Tibial artery (tissue), 4 donors: ENCODE measurements at regions not wholly inside any gene's neighbourhood (a gene's known extent, or its start where the extent isn't known, plus 50 kb on each side); places are given as distances from the start of the nearest gene placed in this dataset.

Experiments used
- DNase-seq, 2 donors: peaks; one replicate each; pipeline ENCODE4 v3.0.0-alpha.2; 2019
- H3K27ac ChIP-seq, 2 donors: fragments of 200-600 bp; sonication (generic) in 1 of 2; 1 replicate in 1 of 2; 2 replicates in 1 of 2; pipeline ENCODE4 v1.5.1; 2018 to 2019; ENCODE audit warnings: mild to moderate bottlenecking in 1 of 2
- H3K27me3 ChIP-seq, 2 donors: fragments of 200-600 bp; sonication (generic) in 1 of 2; one replicate each; pipeline versions ENCODE4 v1.5.1 to v1.6.0; 2016 to 2019
- H3K36me3 ChIP-seq, 3 donors: fragments of 200-600 bp; sonication (generic) in 2 of 3; one replicate each; pipeline ENCODE4 v1.5.1; 2016 to 2019; ENCODE audit warnings: mild to moderate bottlenecking in 2 of 3
- H3K4me1 ChIP-seq, 4 donors: fragments of 200-600 bp; sonication (generic) in 2 of 4; 1 replicate in 3 of 4; 2 replicates in 1 of 4; pipeline ENCODE4 v1.5.1; 2016 to 2019
- H3K4me3 ChIP-seq, 2 donors: fragments of 200-600 bp; sonication (generic) in 1 of 2; 1 replicate in 1 of 2; 2 replicates in 1 of 2; pipeline ENCODE4 v1.5.1; 2018 to 2019; ENCODE audit warnings: mild to moderate bottlenecking in 2 of 2
- H3K9me3 ChIP-seq, 3 donors: fragments of 200-600 bp; sonication (generic) in 1 of 3; one replicate each; pipeline ENCODE4 v1.5.1; 2016 to 2019
- intact Hi-C: fragments of 100-400 bp; cut with DNase I; formaldehyde crosslinking; loops from one replicate; pipeline ENCODE4 v1.15.0; 2023; ENCODE audit warnings: low total_unique reads
- TF ChIP-seq, protein P1 (sequence below), 2 experiments: fragments of 200-600 bp in 1 of 2; fragments of 450-650 bp in 1 of 2; IDR thresholded peaks; one replicate each; pipeline ENCODE4 v1.5.1; 2017 to 2019; ENCODE audit warnings: antibody characterized with exemption in 2 of 2, mild to moderate bottlenecking in 1 of 2, moderate library complexity in 1 of 2

DNA sequence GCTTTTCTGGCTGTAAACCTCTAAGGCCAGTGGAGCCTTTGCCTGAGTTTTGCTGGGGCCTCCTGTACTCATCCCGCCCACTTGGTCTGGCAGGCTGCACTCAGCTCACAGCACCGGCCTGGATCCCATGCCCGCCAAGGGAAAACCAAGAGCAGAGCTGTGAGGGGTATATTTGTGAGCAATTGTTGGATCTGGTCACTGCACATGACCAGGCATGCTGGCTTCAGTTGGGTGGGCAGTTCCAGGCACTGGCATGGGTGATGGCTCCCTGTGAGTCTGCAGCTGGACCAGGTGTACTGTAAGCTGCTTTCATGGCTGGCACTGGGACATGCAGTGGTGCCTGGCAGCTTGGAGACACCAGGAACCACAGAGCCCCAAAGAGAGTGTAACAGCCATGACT lies 563.1 kb upstream of the RGS18 start:
- Histone ChIP-seq H3K4me3 (no peak overlapping the region), H3K4me1 (peaks cover 0 to 5% (median 0%) of the 10 kb centered on the region in 4 donors), H3K27ac (no peak overlapping the region), H3K9me3 (no peaks in the 10 kb centered on the region), H3K36me3 (no peaks in the 10 kb centered on the region), H3K27me3 (no peaks in the 10 kb centered on the region)
- DNase-seq, result no peak
- intact Hi-C loops, result no loop called here
- TF ChIP-seq, protein P1, sequence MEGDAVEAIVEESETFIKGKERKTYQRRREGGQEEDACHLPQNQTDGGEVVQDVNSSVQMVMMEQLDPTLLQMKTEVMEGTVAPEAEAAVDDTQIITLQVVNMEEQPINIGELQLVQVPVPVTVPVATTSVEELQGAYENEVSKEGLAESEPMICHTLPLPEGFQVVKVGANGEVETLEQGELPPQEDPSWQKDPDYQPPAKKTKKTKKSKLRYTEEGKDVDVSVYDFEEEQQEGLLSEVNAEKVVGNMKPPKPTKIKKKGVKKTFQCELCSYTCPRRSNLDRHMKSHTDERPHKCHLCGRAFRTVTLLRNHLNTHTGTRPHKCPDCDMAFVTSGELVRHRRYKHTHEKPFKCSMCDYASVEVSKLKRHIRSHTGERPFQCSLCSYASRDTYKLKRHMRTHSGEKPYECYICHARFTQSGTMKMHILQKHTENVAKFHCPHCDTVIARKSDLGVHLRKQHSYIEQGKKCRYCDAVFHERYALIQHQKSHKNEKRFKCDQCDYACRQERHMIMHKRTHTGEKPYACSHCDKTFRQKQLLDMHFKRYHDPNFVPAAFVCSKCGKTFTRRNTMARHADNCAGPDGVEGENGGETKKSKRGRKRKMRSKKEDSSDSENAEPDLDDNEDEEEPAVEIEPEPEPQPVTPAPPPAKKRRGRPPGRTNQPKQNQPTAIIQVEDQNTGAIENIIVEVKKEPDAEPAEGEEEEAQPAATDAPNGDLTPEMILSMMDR (IDR thresholded peaks at IDR 0.05), result no peak

GRCh38 chr1:191608367-191608766 lies 549.9 kb upstream of the RGS18 start:
- no peaks in the 10 kb centered on the region for H3K36me3 ChIP-seq
- H3K4me3 ChIP-seq, result no peak overlapping the region
- TF ChIP-seq, protein P1 (IDR thresholded peaks at IDR 0.05), result no peak
- DNase-seq, result no peak
- H3K4me1 ChIP-seq, result no peaks in the 10 kb centered on the region
- no peaks in the 10 kb centered on the region for H3K9me3 ChIP-seq
- no peaks in the 10 kb centered on the region for H3K27me3 ChIP-seq
- no peak overlapping the region for H3K27ac ChIP-seq
- intact Hi-C loops, result no loop called here

- H3K9me3 ChIP-seq, result no peaks in the 10 kb centered on the region
- TF ChIP-seq, protein P1 (IDR thresholded peaks at IDR 0.05), result no peak
- H3K27ac ChIP-seq, result no peak overlapping the region
- no peak for DNase-seq
- H3K27me3 ChIP-seq, result no peaks in the 10 kb centered on the region
- H3K36me3 ChIP-seq, result no peaks in the 10 kb centered on the region
- intact Hi-C loops, result no loop called here
- H3K4me3 ChIP-seq, result no peak overlapping the region
- no peaks in the 10 kb centered on the region for H3K4me1 ChIP-seq
Measured at GRCh38 chr1:191609305-191609704, 549.0 kb upstream of the RGS18 start.

GRCh38 chr1:191615101-191615821 lies 543.0 kb upstream of the RGS18 start:
- H3K27me3 ChIP-seq, result no peaks in the 10 kb centered on the region
- no peaks in the 10 kb centered on the region for H3K9me3 ChIP-seq
- no peak for DNase-seq
- intact Hi-C loops, result no loop called here
- TF ChIP-seq, protein P1 (IDR thresholded peaks at IDR 0.05), result no peak
- no peaks in the 10 kb centered on the region for H3K4me1 ChIP-seq
- no peak overlapping the region for H3K4me3 ChIP-seq
- H3K36me3 ChIP-seq, result no peaks in the 10 kb centered on the region
- H3K27ac ChIP-seq, result no peak overlapping the region

- H3K27ac ChIP-seq, result no peak overlapping the region
- H3K4me3 ChIP-seq, result no peak overlapping the region
- intact Hi-C loops, result no loop called here
- no peaks in the 10 kb centered on the region for H3K9me3 ChIP-seq
- H3K4me1 ChIP-seq, result no peaks in the 10 kb centered on the region
- no peak for DNase-seq
- H3K27me3 ChIP-seq, result no peaks in the 10 kb centered on the region
- no peaks in the 10 kb centered on the region for H3K36me3 ChIP-seq
- TF ChIP-seq, protein P1 (IDR thresholded peaks at IDR 0.05), result no peak
Measured at GRCh38 chr1:191618181-191618580, 540.1 kb upstream of the RGS18 start.

DNA sequence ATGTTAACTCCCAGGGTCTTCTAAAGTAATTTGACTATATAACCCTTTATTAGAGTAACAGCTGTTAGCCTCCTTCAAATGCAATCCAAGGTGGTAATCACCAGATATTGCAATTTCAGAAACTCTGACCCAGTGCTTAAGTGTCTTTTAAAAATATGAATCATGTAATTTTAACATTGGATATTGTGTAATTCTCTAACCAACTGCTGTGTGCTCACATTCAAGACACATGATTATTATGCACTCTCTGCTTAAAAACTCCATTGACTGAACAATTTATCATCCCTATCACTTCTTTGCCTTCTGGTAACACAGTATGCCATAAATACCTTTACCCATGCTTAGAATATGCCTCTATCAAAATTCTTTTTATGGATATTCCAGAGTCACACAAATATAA lies 537.4 kb upstream of the RGS18 start:
- H3K27ac ChIP-seq, result no peak overlapping the region
- TF ChIP-seq, protein P1 (IDR thresholded peaks at IDR 0.05), result no peak
- H3K36me3 ChIP-seq, result no peaks in the 10 kb centered on the region
- no peaks in the 10 kb centered on the region for H3K9me3 ChIP-seq
- H3K4me1 ChIP-seq, result no peaks in the 10 kb centered on the region
- intact Hi-C loops, result no loop called here
- H3K4me3 ChIP-seq, result no peak overlapping the region
- H3K27me3 ChIP-seq, result no peaks in the 10 kb centered on the region
- DNase-seq, result no peak
